GM12874 (cell line): ENCODE measurements at regions not wholly inside any gene's neighbourhood (a gene's known extent, or its start where the extent isn't known, plus 50 kb on each side); places are given as distances from the start of the nearest gene placed in this dataset.
A peak's percentile ranks its signal among the peaks of the same experiment; 100 is the strongest.

ENCODE experiments used
- CTCF ChIP-seq: IDR thresholded peaks from 2 replicates; pipeline ENCODE4 v1.5.1; 2011; ENCODE audit warnings: low read depth, mild to moderate bottlenecking, control low read depth, low read length, moderate library complexity; ENCODE audit not compliant: insufficient read depth

DNA sequence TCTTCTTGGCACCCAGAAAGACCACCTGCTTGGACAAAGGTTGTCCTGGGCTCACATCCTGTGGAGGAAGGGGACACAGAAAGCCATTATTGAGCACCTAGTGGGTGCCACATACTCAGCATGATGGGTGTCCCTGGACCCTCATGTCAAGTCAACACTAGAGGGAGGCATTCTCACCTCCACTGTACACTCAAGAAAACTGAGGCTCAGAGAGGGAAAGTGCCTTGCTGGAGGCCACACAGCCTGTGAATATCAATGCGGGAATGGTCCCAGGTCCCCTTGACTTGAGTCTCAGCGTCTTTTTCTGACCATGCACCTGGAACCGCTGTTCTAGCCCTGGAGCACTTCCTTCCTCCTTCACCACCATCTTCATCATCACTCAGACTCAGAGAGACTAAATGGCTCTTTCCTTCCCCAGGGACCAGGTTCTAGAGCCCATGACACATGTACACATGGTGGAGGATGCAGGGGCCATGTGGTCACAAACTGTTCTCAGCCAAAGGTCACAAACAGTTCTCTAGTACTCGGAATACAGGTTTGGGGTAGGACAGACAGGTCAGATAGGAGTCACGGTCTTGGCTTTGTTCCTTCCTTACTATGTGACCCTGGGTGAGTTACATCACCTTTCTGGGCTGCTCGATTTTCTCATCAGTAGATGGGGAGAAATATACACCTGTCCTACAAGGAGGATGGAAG lies 89.2 kb upstream of the WNT4 start:
- TF ChIP-seq CTCF: 0 out of 2 replicates have a peak, but pooled peaks have one; percentile 11

GRCh38 chr1:22233222-22233621 lies 90.3 kb upstream of the WNT4 start:
- no peak for TF ChIP-seq CTCF

GRCh38 chr1:22234476-22235030 lies 91.7 kb upstream of the WNT4 start:
- TF ChIP-seq CTCF: no peak

DNA sequence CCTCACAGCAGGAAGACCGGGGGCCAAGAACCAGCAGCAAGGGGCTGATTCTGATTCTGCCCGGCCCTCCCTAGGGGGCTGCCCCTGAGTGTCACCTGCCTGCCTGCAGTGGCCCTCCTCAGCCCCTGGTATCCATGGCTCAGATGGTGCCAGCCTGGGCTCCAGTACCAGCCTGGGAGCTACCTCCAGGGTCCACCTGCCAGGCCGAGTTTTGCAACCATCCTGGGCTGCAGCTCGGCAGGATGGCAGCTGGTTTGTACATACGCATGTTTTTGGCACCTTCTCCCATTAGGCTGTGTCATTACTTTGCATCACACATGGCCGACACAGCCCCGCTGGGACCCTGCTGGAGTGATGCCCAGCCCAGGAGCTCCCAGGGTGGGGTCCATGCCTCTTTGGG lies 93.3 kb upstream of the WNT4 start:
- TF ChIP-seq CTCF: no peak

GRCh38 chr1:22236900-22237299 lies 94.0 kb upstream of the WNT4 start:
- TF ChIP-seq CTCF: no peak

DNA sequence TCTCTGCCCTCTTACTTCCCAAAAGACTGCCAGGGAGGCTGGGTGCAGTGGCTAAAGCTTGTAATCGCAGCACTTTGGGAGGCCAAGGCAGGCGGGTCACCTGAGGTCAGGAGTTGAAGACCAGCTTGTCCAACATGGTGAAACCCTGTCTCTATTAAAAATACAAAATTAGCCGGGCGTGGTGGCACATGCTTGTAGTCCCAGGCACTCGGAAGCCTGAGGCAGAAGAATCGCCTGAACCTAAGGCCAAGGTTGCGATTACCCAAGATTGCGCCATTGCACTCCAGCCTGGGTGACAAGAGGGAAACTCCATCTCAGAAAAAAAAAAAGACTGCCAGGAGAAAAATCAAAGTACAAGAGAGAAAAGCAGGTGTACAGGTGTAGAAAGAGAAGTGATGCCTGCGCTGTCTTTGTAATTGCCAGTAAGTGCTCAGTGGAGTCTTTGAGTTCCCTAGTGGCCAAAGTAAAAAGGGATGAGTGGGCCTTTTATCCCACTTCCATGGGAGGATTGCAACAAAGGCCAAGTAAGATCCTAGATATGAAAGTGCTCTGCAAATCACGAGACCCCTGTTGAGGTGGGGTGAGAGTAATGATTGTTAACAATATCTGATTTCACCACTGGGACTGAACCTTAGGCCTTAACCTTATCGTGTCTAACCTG lies 94.7 kb upstream of the WNT4 start:
- no peak for TF ChIP-seq CTCF

DNA sequence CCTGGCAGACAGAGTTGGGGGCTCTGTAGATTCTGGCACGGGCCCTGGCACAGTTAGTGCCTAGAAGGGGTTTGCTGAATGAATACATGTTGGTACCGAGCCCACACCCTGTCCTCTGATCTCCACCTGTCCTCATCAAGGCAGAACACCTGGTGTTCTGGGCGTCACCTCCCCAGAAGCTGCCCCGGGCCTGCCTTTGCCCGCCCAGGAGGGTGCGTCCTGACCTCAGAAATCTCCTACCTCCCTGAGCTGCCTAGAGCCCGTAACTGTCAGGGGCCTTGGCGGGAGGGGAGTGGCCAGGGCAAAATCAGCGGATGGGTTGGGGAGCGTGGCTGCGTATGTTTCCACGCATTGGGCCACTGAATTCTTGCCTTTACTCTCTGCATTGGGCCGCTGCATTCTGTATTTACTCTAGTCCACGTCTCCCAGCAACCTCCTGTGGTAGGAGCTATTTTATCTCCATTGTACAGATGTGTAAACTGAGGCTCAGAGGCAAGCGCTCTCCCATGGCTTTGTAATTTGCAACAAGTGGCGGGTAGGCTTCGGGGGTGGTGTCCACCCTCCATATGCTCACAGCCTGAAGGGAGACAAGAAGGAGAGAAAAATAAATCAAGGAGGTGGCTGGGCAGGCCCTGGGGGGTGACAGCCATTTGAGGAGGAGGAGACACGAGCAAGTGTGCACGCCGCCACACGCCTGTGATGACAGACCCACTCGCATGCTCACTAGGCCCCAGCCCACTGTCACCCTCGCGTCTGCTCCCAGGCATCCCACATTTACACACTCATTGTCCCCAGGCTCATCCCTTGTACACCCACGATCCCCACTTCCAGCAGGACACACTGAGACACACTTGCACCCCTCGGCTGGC lies 95.7 kb upstream of the WNT4 start:
- TF ChIP-seq CTCF: no peak
